ENCODE measurements at regions not wholly inside any gene's neighbourhood (a gene's known extent, or its start where the extent isn't known, plus 50 kb on each side); places are given as distances from the start of the nearest gene placed in this dataset.
"Not testable (repeated sequence)": the region's sequence is repeated elsewhere in the genome, so short reads cannot be mapped to it uniquely, and the experiment has no call there.

DNA sequence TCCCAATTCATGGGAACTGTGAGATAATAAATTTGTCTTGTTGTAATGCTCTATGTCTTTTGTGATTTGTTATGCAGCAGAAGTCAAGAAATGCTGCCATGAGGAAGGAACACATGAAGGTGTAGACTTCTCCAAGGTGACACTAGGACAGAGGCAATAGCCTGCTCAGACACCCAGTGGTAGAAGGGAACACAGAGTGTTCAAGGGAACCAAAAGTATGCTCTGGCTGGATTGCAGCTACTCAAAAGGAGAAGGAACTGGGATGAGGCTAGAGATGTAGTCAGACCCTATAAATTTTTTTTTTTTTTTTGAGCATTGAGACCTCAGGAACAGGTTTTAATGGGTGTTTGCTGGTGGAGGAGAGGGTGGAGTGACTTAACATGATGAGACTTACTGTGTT, 232.5 kb downstream of the PARP8 start:
- no peaks in the 10 kb centered on the region for H3K9me3 Mint-ChIP-seq
- H3K27me3 Mint-ChIP-seq, result peaks cover 4% of the 10 kb centered on the region
- H3K27ac Mint-ChIP-seq, result no peak overlapping the region
- no peaks in the 10 kb centered on the region for H3K4me1 Mint-ChIP-seq
- no peaks in the 10 kb centered on the region for H3K36me3 Mint-ChIP-seq
- DNase-seq, result no peak
- no peak overlapping the region for H3K4me3 Mint-ChIP-seq

DNA sequence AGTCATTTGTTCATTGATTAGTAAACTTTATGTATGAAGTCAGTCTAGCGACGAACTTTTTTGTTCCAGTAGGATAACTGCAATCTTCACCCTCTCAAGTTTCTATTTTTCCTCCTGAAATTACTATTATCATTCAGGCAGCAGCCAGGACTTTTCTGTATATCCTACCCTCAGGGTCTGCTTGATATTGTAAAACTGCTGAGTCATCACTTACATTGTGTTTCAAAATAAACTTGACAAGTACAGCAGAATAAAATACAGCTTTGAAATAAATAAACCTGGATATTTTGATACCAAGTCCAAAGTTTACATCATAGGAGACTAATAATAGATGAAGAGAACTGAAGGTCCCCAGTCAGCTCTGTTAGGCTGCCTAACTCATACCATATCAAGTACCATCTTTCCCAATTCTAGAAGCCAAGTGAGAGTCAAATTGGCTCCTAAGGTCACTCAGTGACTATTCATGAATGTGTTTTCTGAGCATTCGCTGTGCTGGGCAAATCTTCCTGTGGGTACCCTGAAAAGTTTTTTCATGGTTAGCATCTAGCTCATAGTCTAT, 234.6 kb downstream of the PARP8 start:
- Mint-ChIP-seq H3K27ac (no peak overlapping the region), H3K27me3 (peaks cover 4% of the 10 kb centered on the region), H3K4me3 (no peak overlapping the region), H3K4me1 (no peaks in the 10 kb centered on the region), H3K9me3 (no peaks in the 10 kb centered on the region), H3K36me3 (no peaks in the 10 kb centered on the region)
- no peak for DNase-seq

DNA sequence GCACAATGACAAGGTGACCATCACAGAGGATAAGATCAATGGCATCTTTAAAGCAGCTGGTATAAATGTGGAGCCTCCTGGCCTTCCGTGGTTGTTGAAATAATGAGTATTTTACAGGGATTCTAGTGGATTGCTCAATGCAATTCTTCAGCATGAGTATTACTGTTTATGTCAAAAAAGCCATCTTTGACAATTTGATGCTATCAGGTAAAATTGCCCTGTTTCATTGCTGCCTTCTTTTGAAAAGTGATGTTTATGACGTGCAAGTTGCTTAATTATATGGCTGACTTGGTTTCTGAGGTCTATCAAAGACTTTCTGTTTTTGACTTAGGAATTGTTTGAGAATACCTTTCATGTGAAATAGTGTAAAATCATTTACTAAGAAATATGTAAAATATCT, 237.2 kb downstream of the PARP8 start:
- Mint-ChIP-seq H3K9me3 (no peaks in the 10 kb centered on the region), H3K4me1 (no peaks in the 10 kb centered on the region), H3K27me3 (peaks cover 4% of the 10 kb centered on the region), H3K36me3 (no peaks in the 10 kb centered on the region), H3K27ac (no peak overlapping the region), H3K4me3 (no peak overlapping the region)
- no peak for DNase-seq

DNA sequence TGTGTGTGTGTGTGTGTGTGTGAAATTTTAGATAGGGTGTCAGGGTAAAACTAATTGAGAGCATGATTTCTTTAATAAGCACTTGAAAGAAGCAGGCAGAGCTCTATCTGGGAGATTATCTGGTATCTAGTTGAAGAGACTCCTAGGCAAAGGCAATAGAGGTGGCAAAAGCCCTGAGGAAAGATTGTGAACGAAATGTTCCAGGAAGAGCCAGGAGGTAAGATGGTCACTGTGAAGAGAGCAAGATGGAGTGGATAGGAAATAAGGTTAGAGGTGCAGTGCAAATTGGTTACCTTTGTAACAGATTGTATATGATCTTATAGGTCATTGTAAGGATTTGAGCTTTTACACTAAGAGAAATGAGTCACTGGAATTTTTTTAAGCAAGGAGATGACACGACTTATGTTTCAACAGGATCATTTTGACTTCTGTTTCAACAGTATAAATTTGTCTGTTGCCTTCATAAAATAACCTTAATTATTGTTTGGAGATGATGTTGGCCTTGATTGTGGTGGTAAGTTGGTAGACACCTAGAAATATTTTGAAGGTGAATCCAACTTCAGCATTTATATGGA, 239.6 kb downstream of the PARP8 start:
- H3K4me1 Mint-ChIP-seq, result no peaks in the 10 kb centered on the region
- H3K9me3 Mint-ChIP-seq, result no peaks in the 10 kb centered on the region
- H3K36me3 Mint-ChIP-seq, result no peaks in the 10 kb centered on the region
- H3K27me3 Mint-ChIP-seq, result peaks cover 4% of the 10 kb centered on the region
- H3K27ac Mint-ChIP-seq, result no peak overlapping the region
- no peak overlapping the region for H3K4me3 Mint-ChIP-seq
- DNase-seq, result no peak

DNA sequence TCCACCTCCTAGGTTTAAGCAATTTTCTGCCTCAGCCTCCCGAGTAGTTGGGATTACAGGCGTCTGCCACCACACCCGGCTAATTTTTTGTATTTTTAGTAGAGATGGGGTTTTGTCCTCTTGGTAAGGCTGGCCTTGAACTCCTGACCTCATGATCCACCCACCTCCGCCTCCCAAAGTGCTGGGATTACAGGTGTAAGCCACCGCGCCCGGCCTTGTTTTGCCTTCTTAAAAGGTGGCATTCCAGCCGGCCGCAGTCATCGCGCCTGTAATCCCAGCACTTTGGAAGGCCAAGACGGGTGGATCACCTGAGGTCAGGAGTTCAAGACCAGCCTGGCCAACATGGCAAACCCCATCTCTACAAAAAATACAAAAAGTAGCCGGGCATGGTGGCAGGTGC, 253.7 kb downstream of the PARP8 start:
- not testable (repeated sequence) for H3K4me3 Mint-ChIP-seq, DNase-seq, H3K9me3 Mint-ChIP-seq, H3K27ac Mint-ChIP-seq, H3K36me3 Mint-ChIP-seq, H3K4me1 Mint-ChIP-seq
- H3K27me3 Mint-ChIP-seq, result peaks cover 17% of the 10 kb centered on the region

DNA sequence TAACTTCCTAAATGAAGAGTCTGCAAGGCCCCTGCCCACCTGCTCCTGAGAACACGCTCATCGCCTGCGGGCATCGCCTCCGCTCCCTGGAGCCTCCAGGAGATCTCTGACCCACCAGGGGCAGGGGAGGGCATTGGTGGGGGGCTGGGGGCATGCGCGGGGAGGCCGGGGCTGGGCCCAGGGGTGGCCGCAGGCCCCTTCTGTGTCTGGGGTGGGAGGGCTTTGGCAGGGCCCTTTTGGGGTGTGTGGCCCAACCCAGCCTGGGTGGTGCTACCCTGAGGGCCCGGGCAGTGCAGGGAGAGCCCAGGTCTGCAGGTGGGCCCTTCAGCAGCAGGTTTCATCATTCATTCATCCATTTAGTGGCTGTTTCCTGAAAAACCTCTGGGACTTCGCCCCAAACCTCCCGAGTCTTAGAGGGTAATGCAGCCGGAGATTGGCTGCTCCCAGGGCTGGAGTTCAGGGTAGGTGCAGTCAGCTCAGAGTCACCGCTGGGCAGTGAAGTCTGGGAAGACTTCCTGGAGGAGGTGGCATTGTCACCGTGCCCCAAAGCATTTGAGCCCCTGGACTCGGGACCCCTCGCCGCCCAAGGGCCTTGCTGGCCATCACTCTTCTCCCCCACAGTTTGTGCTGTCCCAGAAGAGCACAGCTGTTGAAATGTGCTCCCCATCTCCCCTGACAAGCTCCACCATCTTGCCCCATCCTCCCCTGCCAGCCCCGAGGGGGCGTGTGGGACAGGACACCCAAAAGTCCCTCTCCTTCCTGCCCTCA, 255.1 kb downstream of the PARP8 start:
- Mint-ChIP-seq H3K36me3 (no peaks in the 10 kb centered on the region), H3K27me3 (peaks cover 21% of the 10 kb centered on the region), H3K4me3 (no peak overlapping the region), H3K9me3 (no peaks in the 10 kb centered on the region), H3K27ac (no peak overlapping the region), H3K4me1 (no peaks in the 10 kb centered on the region)
- DNase-seq, result no peak

DNA sequence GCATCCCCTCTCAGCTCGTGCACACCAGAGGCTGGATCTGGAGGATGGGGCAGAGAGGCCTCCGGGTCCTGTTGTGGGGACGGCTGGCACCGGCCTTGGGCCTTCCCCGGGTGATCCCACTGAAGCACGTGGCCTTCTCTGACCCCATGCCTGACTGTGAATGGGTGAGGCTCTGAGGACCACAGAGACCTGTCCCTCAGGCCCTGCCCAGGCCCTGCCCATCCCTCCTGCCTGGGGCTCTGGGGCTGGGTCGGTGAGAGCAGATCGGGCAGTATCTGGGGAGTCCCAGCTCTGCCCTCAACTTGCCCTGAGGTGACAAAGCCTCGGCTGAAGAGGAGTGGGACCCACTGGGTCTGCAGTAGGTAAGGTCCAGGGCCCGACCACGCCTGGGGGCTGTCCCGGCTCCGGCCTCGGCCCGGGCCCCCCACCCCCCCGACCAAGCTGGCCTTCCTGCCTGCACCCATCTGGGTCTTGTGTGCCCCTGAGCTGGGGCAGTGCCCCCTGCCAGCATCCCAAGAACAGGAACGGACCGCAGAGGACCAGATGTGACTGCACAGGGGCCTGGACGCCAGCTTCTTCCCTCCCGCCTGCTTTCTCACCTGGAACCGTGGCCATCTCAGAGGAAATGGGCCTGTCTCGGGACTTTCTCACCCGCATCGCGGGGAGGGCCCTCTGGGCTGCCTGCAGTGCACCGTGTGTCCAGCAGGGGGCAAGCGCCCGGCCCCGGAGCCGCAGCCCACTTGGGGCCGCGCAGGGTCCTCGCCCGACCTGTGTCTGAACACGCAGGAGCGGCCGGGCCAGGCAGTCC, 255.9 kb downstream of the PARP8 start:
- not testable (repeated sequence) for H3K4me1 Mint-ChIP-seq, H3K9me3 Mint-ChIP-seq, H3K4me3 Mint-ChIP-seq, H3K27ac Mint-ChIP-seq, H3K36me3 Mint-ChIP-seq
- H3K27me3 Mint-ChIP-seq, result peaks cover 16% of the 10 kb centered on the region
- DNase-seq, result peak; percentile 10

DNA sequence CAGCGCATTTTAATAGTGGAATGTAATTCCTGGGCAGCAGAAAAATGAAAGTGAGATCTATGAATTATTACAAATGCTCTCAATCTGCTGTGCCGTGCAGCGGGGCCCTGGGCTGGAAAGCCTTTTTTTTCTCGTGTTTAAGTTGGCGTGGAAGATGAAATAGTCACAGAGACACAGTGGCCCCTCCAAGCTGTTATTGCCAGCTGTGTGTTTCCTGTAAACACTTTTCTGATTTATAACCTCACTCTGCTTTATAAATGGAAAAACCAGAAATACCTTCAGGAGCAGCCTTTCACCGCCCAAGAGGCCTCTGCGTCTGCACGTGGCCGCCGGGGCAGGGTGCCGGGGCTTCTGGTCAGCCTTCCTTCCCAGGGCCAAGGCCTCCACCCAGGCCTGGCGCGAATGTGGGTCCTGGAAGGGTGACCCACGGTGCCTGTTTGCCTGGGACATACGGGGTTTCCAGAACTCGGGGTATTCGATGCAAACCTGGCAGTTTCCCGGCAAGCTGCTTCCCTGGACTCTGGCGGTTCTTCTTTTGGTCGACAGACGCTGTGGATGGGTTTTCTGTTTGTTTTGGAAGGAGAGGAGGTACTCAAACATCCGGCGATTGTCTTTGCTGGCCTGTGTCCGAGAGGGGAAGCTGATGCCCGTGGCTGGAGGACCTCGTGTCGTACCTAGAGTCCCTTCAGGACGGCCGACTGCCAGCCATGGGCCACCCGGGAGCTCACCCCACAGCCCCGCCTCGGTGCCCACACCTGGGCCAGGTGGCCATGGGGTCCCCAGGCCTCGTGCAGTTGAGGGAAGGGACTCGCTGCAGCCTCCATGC, 256.7 kb downstream of the PARP8 start:
- no peak overlapping the region for H3K27ac Mint-ChIP-seq
- no peaks in the 10 kb centered on the region for H3K4me1 Mint-ChIP-seq
- H3K36me3 Mint-ChIP-seq, result no peaks in the 10 kb centered on the region
- H3K4me3 Mint-ChIP-seq, result no peak overlapping the region
- H3K9me3 Mint-ChIP-seq, result no peaks in the 10 kb centered on the region
- no peak for DNase-seq
- peaks cover 19% of the 10 kb centered on the region for H3K27me3 Mint-ChIP-seq

DNA sequence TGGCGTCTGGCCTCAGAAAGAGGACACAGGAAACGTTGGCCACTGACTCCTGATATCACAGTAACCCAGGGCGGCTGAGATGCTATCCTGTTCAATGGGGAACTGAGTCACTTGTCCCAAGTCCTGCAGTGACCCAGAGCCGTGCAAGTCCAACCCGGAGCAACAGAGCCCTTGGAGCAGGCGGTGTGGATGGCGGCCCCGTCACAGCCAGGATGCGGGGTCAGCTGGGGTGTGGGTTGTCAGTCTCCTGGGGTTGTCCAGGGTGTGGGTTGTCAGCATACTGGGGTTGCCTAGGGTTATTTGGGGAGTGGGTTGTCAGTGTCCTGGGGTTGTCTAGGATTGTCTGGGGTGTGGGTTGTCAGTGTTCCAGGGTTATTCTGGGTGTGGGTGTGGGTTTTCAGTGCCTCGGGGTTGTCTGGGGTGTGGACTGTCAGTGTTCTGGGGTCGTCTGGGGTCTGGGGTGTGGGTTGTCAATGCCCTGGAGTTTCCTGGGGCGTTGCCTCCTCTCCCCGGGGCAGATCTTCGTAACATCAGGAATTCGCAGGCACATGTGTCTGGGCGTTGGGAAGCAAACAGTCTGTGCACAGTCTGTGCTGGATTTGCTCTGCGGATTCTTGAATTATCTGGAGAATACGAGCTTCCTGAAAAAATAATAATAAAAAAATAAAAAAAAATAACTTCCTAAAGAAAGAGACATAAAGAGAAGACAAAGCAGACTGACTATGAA, 257.5 kb downstream of the PARP8 start:
- Mint-ChIP-seq H3K27ac (no peak overlapping the region), H3K36me3 (no peaks in the 10 kb centered on the region), H3K4me3 (no peak overlapping the region), H3K9me3 (no peaks in the 10 kb centered on the region), H3K27me3 (peaks cover 19% of the 10 kb centered on the region), H3K4me1 (no peaks in the 10 kb centered on the region)
- no peak for DNase-seq

DNA sequence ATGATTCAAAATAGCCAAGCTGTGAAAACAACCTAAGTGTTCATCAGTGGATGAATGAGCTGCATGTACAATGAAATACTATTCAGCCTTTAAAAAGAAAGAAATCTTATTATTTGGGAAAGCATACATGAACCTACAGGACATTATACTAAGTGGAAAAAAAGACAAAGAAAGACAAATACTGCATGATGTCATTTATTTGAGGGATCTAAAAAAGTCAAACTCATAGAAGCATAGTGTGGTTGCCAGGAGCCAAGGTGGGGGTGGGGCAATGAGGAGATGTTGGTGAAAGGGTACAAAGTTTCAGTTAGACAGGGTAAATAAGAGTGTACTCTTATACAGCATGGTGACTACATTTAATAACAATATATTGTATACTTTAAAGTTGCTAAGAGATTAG, 261.5 kb downstream of the PARP8 start:
- Mint-ChIP-seq H3K36me3 (no peaks in the 10 kb centered on the region), H3K27ac (no peak overlapping the region), H3K9me3 (no peaks in the 10 kb centered on the region), H3K4me1 (no peaks in the 10 kb centered on the region), H3K27me3 (peaks cover 19% of the 10 kb centered on the region), H3K4me3 (no peak overlapping the region)
- no peak for DNase-seq

DNA sequence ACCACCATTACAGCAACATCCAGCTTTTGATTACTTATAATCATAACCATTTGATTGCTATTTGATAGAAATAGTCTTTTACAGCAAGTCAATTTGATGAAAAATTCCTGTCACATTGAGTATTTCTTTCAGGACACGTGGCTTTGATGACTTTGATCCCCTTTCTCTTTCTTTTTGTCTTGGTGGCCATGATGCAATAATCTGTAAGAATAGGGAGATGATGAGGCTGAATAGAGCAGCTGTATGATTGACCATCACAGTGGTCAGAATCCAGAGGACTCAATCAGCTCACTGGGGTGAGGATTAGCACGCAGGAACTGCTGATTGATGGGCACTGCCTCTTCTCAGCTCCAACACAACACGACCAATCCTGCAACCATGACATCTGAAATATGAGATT, 262.7 kb downstream of the PARP8 start:
- Mint-ChIP-seq H3K4me3 (no peak overlapping the region), H3K4me1 (no peaks in the 10 kb centered on the region), H3K36me3 (no peaks in the 10 kb centered on the region), H3K27me3 (peaks cover 21% of the 10 kb centered on the region), H3K9me3 (no peaks in the 10 kb centered on the region), H3K27ac (no peak overlapping the region)
- DNase-seq, result no peak

DNA sequence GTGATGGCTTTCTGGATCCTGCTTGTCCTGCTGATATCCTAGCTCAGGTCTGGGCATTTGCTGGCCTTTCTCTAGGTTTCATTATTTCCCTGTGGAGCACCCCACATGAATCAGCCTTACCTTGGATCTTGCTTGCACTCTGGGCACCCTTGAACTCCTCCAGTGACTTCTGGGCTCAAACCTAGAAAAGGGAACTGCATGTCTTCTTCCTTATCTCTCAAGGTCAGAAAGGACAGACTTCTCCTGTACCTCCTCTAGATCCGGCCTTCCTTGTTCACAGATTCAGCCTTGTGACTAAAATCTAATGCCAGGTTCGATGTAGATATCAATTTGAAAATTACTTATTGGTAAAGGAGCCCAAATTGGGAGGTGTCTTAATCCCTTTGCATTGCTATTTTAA, 267.9 kb downstream of the PARP8 start:
- Mint-ChIP-seq H3K36me3 (no peaks in the 10 kb centered on the region), H3K4me3 (no peak overlapping the region), H3K9me3 (no peaks in the 10 kb centered on the region), H3K27ac (no peak overlapping the region), H3K27me3 (peaks cover 16% of the 10 kb centered on the region), H3K4me1 (no peaks in the 10 kb centered on the region)
- DNase-seq, result no peak

DNA sequence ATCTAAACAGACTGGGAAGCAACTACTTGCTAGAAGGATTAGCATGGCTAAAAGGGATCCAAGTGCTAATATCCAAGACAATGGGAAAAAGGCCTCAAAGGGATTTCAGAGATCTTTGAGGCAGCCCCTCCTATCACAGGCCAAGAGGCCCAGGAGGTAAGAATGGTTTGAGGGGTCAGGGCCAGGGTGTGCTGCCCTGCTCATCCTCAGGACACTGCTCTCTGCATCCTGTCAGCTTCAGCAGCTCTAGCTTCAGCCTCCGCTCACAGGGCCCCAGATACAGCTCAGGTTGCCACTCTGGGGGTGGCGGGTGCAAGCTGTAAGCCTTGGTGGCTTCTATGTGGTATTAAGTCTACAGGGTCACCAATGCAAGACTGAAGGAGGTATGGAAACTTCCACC, 278.7 kb downstream of the PARP8 start:
- Mint-ChIP-seq H3K4me3 (no peak overlapping the region), H3K27me3 (no peaks in the 10 kb centered on the region), H3K36me3 (no peaks in the 10 kb centered on the region), H3K9me3 (peaks cover 15% of the 10 kb centered on the region), H3K4me1 (no peaks in the 10 kb centered on the region), H3K27ac (no peak overlapping the region)
- no peak for DNase-seq

DNA sequence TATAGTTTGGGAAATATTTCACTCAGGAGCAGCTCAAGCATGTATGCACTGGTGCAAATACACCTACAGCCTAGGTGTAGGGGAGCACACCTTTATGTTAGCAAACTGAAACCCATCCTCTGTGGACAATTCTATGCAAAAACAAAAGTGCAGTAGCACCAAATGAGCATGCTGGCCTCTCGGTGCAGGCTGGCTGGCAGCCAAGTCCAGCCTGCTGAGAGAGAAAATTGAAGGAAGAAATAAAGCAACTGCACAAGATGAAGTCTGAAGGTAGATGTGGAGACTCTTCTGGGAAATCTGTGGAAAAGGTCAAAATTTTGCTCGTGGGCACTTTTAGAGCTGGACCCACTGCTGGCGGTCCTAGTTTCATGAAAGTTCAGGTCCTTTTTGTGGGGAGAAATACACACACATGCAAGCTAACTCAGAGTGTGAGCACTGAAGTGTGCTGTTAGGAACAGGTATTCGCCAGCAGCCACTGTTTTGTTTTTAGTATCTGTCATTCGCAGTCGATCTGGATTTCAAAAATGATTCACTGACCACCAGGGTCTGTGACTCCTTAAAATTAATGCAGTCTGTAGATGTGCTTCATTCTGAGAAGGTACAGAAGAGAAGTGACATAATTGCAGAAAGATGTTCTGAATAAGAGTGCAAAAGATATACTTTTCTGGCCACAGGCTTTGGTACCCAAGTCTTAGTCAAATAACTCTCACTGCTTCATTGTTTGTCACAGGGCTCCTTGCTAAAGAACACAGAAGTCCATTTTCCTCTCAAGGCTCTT, 281.7 kb downstream of the PARP8 start:
- no peaks in the 10 kb centered on the region for H3K36me3 Mint-ChIP-seq
- H3K9me3 Mint-ChIP-seq, result peaks cover 4% of the 10 kb centered on the region
- DNase-seq, result no peak
- H3K27ac Mint-ChIP-seq, result no peak overlapping the region
- H3K4me1 Mint-ChIP-seq, result no peaks in the 10 kb centered on the region
- H3K4me3 Mint-ChIP-seq, result no peak overlapping the region
- H3K27me3 Mint-ChIP-seq, result no peaks in the 10 kb centered on the region
